Astrocyte of the cerebellum (primary cell): ENCODE measurements at regions not wholly inside any gene's neighbourhood (a gene's known extent, or its start where the extent isn't known, plus 50 kb on each side); places are given as distances from the start of the nearest gene placed in this dataset.

ENCODE experiments used
- DNase-seq: peaks from one replicate; pipeline ENCODE4 v3.0.0-alpha.2; 2011; ENCODE audit warnings: low read depth
- H3K4me3 ChIP-seq: 2 replicates; pipeline ENCODE4 v1.5.1; 2011; ENCODE audit warnings: mild to moderate bottlenecking, low read depth, low read length, moderate library complexity
- in situ Hi-C: cut with HindIII; loops from 2 replicates; pipeline ENCODE4 v1.10.0; 2017; ENCODE audit warnings: low sequenced_read_pairs
- TF ChIP-seq, protein P1 (sequence below): IDR thresholded peaks from 2 replicates; pipeline ENCODE4 v1.5.1; 2012; ENCODE audit warnings: low read length, low read depth, moderate library complexity, mild to moderate bottlenecking; ENCODE audit errors: missing control alignments

DNA sequence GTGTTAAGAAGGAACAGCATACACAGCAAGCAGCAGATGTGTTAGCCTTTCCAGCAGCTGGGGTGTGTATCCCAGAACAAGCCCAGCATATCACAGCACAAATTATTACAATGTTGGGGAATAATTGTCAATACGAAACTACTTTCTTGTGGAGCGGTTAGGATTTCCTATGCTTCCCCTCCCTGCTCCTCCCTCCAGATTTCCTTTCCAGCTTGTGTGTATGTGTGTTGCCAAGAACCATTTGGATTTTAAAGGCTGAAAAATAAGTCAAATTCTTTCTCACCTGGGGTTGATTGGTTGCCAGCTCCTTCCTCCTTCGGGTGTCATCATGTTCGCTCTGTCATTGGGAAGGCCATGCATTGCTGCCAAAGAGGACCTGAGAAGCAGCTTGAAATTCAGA is 178.2 kb upstream of the FRMPD4 start:
- no peak overlapping the region for H3K4me3 ChIP-seq
- no peak for DNase-seq
- TF ChIP-seq, protein P1, sequence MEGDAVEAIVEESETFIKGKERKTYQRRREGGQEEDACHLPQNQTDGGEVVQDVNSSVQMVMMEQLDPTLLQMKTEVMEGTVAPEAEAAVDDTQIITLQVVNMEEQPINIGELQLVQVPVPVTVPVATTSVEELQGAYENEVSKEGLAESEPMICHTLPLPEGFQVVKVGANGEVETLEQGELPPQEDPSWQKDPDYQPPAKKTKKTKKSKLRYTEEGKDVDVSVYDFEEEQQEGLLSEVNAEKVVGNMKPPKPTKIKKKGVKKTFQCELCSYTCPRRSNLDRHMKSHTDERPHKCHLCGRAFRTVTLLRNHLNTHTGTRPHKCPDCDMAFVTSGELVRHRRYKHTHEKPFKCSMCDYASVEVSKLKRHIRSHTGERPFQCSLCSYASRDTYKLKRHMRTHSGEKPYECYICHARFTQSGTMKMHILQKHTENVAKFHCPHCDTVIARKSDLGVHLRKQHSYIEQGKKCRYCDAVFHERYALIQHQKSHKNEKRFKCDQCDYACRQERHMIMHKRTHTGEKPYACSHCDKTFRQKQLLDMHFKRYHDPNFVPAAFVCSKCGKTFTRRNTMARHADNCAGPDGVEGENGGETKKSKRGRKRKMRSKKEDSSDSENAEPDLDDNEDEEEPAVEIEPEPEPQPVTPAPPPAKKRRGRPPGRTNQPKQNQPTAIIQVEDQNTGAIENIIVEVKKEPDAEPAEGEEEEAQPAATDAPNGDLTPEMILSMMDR: no peak
- in situ Hi-C loops: no loop called here

DNA sequence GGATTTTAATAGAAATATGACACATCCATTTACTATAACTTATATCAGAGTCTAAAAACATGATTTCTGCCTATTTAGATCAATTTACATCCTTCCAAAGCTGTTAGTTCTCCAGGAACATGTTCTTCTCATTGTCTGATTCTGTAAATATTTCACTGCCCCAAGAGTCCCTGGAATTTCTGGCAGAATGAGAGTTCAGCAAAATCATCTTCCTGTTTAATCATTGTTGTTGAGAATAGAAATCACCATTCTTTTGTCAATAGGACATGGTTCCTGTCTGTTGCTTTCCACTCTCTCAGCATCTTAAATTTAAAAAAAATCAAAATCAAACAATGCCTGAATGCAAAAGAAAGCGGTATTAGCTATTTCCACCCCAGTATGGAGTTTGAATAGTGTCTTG is 172.8 kb upstream of the FRMPD4 start:
- in situ Hi-C loops: no loop called here
- no peak overlapping the region for H3K4me3 ChIP-seq
- no peak for DNase-seq
- TF ChIP-seq, protein P1: no peak

DNA sequence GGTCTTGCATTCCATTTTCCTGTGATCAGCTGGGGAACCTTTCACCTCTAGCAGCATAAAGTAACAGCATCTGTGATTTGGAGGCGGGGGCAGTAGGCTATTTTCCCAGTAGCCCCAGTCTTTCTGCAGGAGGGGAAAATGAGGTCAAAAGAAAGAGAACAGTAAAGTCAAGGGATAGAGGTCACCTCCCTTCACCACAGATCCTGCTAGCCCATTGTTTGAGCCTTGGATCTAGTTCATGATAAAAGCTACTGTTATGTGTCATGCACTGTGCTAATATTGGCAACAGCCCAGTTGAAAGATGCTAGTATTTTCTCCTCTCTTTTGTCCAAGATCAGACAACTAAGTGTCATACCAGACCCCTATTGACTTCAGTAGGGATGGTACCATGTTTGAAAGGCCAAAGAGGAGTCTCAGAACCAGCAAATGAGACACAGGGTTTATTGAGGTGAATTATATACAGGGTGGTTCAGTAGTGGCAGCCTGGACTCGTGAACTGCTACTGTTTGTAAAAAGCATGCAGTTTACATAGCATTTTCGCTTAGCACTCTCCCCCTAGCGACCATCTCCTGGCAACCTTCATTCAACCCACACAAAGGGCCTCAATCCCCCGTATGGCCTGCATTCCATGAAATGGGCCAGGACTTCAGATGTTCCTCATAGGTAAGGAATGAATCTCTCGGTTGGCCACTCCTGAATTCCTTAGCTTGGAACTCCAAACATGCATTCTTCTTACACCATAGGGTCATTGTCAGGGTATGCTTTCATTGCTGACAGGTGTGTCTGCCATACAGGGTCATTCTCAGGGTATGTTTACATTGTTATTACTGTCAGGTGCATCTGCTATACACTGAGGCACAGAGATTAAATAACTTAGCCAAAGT is 170.0 kb upstream of the FRMPD4 start:
- TF ChIP-seq, protein P1: no peak
- no peak for DNase-seq
- in situ Hi-C loops: no loop called here
- no peak overlapping the region for H3K4me3 ChIP-seq

DNA sequence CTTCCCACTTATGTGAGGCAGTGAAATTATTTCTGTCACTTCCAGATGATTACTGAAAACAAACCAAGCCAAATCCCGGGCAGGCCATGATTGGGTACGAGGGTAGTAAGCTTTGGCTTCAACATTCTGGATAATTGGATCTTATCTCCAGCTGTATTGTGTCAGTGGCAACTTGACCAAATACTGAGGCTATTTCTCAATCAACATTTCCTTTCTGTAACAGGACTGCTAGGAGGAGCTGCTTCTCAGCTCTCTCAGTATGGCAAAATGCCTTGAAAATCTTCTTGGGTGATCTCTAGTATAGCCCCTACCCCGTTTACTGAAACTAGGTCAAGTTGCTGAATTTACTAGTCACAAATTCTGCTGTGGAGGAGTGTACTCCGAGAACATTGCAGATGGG is 169.3 kb upstream of the FRMPD4 start:
- TF ChIP-seq, protein P1: no peak
- no peak overlapping the region for H3K4me3 ChIP-seq
- in situ Hi-C loops: no loop called here
- no peak for DNase-seq

DNA sequence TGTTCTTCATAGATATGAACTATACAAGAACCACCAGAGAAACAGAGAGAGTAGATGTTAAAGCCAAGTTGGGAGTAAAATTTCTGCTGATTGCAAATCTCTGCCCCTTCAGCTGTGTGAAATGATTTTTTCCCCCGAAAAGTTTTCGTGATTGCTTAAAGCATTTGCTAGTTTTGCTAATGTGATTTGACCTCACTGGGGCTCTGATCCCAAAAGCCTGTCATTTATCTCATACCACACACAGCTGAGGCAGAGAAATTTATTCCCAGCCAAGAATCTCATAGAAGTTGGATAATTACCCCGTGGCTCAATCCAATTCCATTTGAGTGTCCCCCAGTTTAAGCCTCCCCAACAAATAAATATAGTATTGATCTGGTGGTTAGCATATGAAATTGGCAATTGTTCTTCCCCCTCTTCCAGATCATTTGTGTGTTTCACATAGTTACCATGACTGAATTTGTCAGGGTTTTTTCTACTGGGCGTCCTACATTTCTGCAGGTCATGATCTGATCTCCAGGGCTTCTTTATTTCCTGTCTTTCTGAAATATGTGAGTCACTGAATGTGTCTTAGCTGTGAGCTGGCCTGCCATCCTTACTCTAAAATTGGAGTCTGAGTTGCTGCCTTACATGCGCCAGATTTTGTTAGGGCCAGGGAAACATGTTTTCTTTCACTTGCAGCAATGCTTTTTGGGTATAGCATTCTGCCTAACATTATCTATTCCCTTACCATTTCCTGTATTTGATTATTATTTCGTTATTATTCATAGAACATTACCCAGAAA is 167.5 kb upstream of the FRMPD4 start:
- H3K4me3 ChIP-seq: no peak overlapping the region
- in situ Hi-C loops: no loop called here
- TF ChIP-seq, protein P1: no peak
- no peak for DNase-seq

DNA sequence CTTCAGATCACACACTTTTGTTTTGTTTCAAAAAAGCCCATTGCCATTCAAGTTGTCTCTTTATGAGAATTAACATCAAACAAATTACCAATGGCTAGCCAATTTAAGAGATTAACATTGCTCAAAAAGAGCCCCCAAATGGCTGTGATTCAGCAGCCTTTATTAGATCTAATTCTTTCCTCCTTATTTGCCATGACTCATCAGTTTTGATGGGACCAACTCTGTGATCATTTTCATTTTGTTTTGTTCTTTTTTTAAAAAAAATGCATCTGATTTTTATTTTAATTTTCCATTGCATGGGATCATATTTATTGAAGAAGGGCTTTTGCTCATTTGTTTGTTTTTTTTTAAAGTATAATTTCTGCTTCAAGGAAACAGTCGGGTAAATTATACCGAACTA is 161.6 kb upstream of the FRMPD4 start:
- H3K4me3 ChIP-seq: no peak overlapping the region
- TF ChIP-seq, protein P1: no peak
- in situ Hi-C loops: no loop called here
- DNase-seq: no peak
